ENCODE measurements at regions not wholly inside any gene's neighbourhood (a gene's known extent, or its start where the extent isn't known, plus 50 kb on each side); places are given as distances from the start of the nearest gene placed in this dataset.

GRCh38 chr7:85714043-85714578, 527.3 kb upstream of the SEMA3D start:
- ATAC-seq = no peak
- POLR2A ChIA-PET = no interaction called here
- TF ChIP-seq PURB (CRISPR knock-in tag; IDR thresholded peaks at IDR 0.05; ENCODE audit: low read depth) (no peak), NCOA4 (IDR thresholded peaks at IDR 0.05; ENCODE audit: partially characterized antibody) (no peak), EZH2 (IDR thresholded peaks at IDR 0.05; ENCODE audit: borderline replicate concordance, low read depth, low read length) (no peak), ETV1 (tag; conservative IDR thresholded peaks at IDR 0.05; ENCODE audit: low read depth) (no peak), ELF2 (CRISPR knock-in tag; IDR thresholded peaks at IDR 0.05) (no peak), ZNF174 (CRISPR knock-in tag; IDR thresholded peaks at IDR 0.05) (no peak), ZFP91 (CRISPR knock-in tag; IDR thresholded peaks at IDR 0.05) (no peak), TCF15 (CRISPR knock-in tag; IDR thresholded peaks at IDR 0.05) (no peak), ZNF134 (CRISPR knock-in tag; conservative IDR thresholded peaks at IDR 0.05) (no peak)
- TF ChIP-seq, protein P1, sequence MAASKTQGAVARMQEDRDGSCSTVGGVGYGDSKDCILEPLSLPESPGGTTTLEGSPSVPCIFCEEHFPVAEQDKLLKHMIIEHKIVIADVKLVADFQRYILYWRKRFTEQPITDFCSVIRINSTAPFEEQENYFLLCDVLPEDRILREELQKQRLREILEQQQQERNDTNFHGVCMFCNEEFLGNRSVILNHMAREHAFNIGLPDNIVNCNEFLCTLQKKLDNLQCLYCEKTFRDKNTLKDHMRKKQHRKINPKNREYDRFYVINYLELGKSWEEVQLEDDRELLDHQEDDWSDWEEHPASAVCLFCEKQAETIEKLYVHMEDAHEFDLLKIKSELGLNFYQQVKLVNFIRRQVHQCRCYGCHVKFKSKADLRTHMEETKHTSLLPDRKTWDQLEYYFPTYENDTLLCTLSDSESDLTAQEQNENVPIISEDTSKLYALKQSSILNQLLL (CRISPR knock-in tag; IDR thresholded peaks at IDR 0.05; ENCODE audit: borderline replicate concordance) = no peak

More at GRCh38 chr7:85714043-85714578, 527.3 kb upstream of the SEMA3D start:
- Histone ChIP-seq H3K27me3 (ENCODE audit: control insufficient read depth in 2 of 2, insufficient read depth in 2 of 2, low read length in 2 of 2) (no peaks in the 10 kb centered on the region), H4K20me1 (replicated peaks; ENCODE audit: control insufficient read depth, insufficient read depth, low read length) (no peaks in the 10 kb centered on the region), H3K9me3 (replicated peaks; ENCODE audit: control insufficient read depth, insufficient read depth, low read depth, low read length) (no peaks in the 10 kb centered on the region), H3K36me3 (ENCODE audit: control insufficient read depth, insufficient read depth, low read length) (no peaks in the 10 kb centered on the region), H3K79me2 (ENCODE audit: control insufficient read depth, insufficient read depth, low read length) (no peaks in the 10 kb centered on the region), H3K9ac (ENCODE audit: insufficient read depth in 1 of 2, low read depth in 2 of 2, low read length in 2 of 2) (no peak overlapping the region), H3K4me1 (replicated peaks in 1 of 2; ENCODE audit: control insufficient read depth in 2 of 2, insufficient read depth in 2 of 2, low read length in 2 of 2) (no peaks in the 10 kb centered on the region), H3K9me1 (ENCODE audit: control insufficient read depth, insufficient read depth, low read length) (no peaks in the 10 kb centered on the region), H3K4me3 (no peak overlapping the region), H2AFZ (ENCODE audit: low read depth, low read length) (no peak overlapping the region), H3K27ac (ENCODE audit: extremely low read depth, low read depth, low read length) (no peak overlapping the region), H3K4me2 (ENCODE audit: insufficient read depth, low read length) (no peak overlapping the region)
- 0% methylated on average over 2 of the region's 2 CpGs for WGBS (ENCODE audit: insufficient coverage, low coverage, missing lambda C conversion rate)
- no peak for DNase-seq (ENCODE audit: extremely low read depth in 1 of 4, low spot score in 3 of 4)
- CTCF ChIA-PET (ENCODE audit: low intra/inter-chr PET ratio) = no interaction called here
- BruUV-seq (replicated peaks) = no TSS peak
- intact Hi-C loops (cut with micrococcal nuclease) = no loop called here
- FAIRE-seq = no peak
- in situ Hi-C loops (cut with MboI) = no loop called here

All from K562 (cell line).